HG02623 (cell line): ENCODE measurements at regions not wholly inside any gene's neighbourhood (a gene's known extent, or its start where the extent isn't known, plus 50 kb on each side); places are given as distances from the start of the nearest gene placed in this dataset.

Source experiments
- ATAC-seq: cut with Tn5 transposase; IDR thresholded peaks from one replicate; pipeline ENCODE4 v1.9.1; 2021; ENCODE audit warnings: moderate library complexity; ENCODE audit not compliant: unreplicated experiment

- no peak for ATAC-seq
These were observed 94.8 kb upstream of the AFDN start for GRCh38 chr6:167731731-167732422.

GRCh38 chr6:167733740-167734661 lies 92.7 kb upstream of the AFDN start:
- no peak for ATAC-seq

- ATAC-seq = no peak
These were observed 92.0 kb upstream of the AFDN start for GRCh38 chr6:167734662-167735083.

GRCh38 chr6:167735084-167735950 lies 91.4 kb upstream of the AFDN start:
- no peak for ATAC-seq

- no peak for ATAC-seq
These were observed 90.8 kb upstream of the AFDN start for GRCh38 chr6:167735951-167736288.

GRCh38 chr6:167736486-167737204 lies 90.1 kb upstream of the AFDN start:
- ATAC-seq = no peak

GRCh38 chr6:167737205-167737830 lies 89.4 kb upstream of the AFDN start:
- ATAC-seq = no peak

- ATAC-seq = no peak
These were observed 88.3 kb upstream of the AFDN start for GRCh38 chr6:167738386-167738785.

GRCh38 chr6:167739721-167740475 lies 86.8 kb upstream of the AFDN start:
- no peak for ATAC-seq

GRCh38 chr6:167742719-167743303 lies 83.9 kb upstream of the AFDN start:
- no peak for ATAC-seq

GRCh38 chr6:167744681-167745669 lies 81.7 kb upstream of the AFDN start:
- ATAC-seq = no peak

- ATAC-seq = no peak
These were observed 80.9 kb upstream of the AFDN start for GRCh38 chr6:167745670-167746389.

- no peak for ATAC-seq
These were observed 80.3 kb upstream of the AFDN start for GRCh38 chr6:167746390-167746907.

- ATAC-seq = no peak
These were observed 79.7 kb upstream of the AFDN start for GRCh38 chr6:167746975-167747374.

GRCh38 chr6:167747645-167748044 lies 79.1 kb upstream of the AFDN start:
- no peak for ATAC-seq

- ATAC-seq = no peak
These were observed 78.7 kb upstream of the AFDN start for GRCh38 chr6:167748046-167748445.
